GM12872 (cell line): ENCODE measurements at regions not wholly inside any gene's neighbourhood (a gene's known extent, or its start where the extent isn't known, plus 50 kb on each side); places are given as distances from the start of the nearest gene placed in this dataset.

Experiments used
- CTCF ChIP-seq: IDR thresholded peaks from 3 replicates; pipeline ENCODE4 v1.5.1; 2011; ENCODE audit warnings: low read depth, mild to moderate bottlenecking, low read length, moderate library complexity; ENCODE audit not compliant: insufficient read depth

GRCh38 chr13:89322466-89322865, 1651.3 kb downstream of the SLITRK5 start:
- no peak for TF ChIP-seq CTCF

GRCh38 chr13:89324582-89324981, 1653.4 kb downstream of the SLITRK5 start:
- TF ChIP-seq CTCF, result no peak

GRCh38 chr13:89343165-89343564, 1672.0 kb downstream of the SLITRK5 start:
- no peak for TF ChIP-seq CTCF

GRCh38 chr13:89352384-89352783, 1681.2 kb downstream of the SLITRK5 start:
- no peak for TF ChIP-seq CTCF

GRCh38 chr13:89361909-89362308, 1690.7 kb downstream of the SLITRK5 start:
- no peak for TF ChIP-seq CTCF

GRCh38 chr13:89363144-89363543, 1692.0 kb downstream of the SLITRK5 start:
- TF ChIP-seq CTCF, result no peak

- no peak for TF ChIP-seq CTCF
Observed at GRCh38 chr13:89372193-89372592, 1701.0 kb downstream of the SLITRK5 start.

- TF ChIP-seq CTCF, result no peak
Observed at GRCh38 chr13:89375839-89376238, 1704.7 kb downstream of the SLITRK5 start.
